Activated effector memory CD4-positive, alpha-beta T cell treated with anti-CD3 and anti-CD28 coated beads, Interleukin-2, amount 50 U/mL, for 16 hours (primary cell): ENCODE measurements at regions not wholly inside any gene's neighbourhood (a gene's known extent, or its start where the extent isn't known, plus 50 kb on each side); places are given as distances from the start of the nearest gene placed in this dataset.
"Not testable (repeated sequence)": the region's sequence is repeated elsewhere in the genome, so short reads cannot be mapped to it uniquely, and the experiment has no call there.

Source experiments
- DNase-seq: peaks from one replicate; pipeline ENCODE4 v3.0.0-alpha.2; 2020

GRCh38 chr15:70522323-70522966 is 240.9 kb downstream of the UACA start:
- DNase-seq: no peak

GRCh38 chr15:70521576-70522322 is 241.6 kb downstream of the UACA start:
- DNase-seq: no peak

GRCh38 chr15:70519616-70520015 is 243.7 kb downstream of the UACA start:
- DNase-seq: no peak

- no peak for DNase-seq
These were observed 244.4 kb downstream of the UACA start for GRCh38 chr15:70519004-70519365.

- peak; percentile 50 for DNase-seq
These were observed 245.0 kb downstream of the UACA start for GRCh38 chr15:70518201-70519003.

- DNase-seq: no peak
These were observed 246.2 kb downstream of the UACA start for GRCh38 chr15:70517194-70517590.

- no peak for DNase-seq
These were observed 246.8 kb downstream of the UACA start for GRCh38 chr15:70516408-70517193.

GRCh38 chr15:70514251-70514650 is 249.1 kb downstream of the UACA start:
- no peak for DNase-seq

- no peak for DNase-seq
These were observed 249.5 kb downstream of the UACA start for GRCh38 chr15:70513819-70514218.

GRCh38 chr15:70512772-70513362 is 250.5 kb downstream of the UACA start:
- peak; percentile 84 for DNase-seq

- not testable (repeated sequence) for DNase-seq
These were observed 251.3 kb downstream of the UACA start for GRCh38 chr15:70511972-70512587.

GRCh38 chr15:70510433-70510832 is 252.9 kb downstream of the UACA start:
- no peak for DNase-seq

- DNase-seq: no peak
These were observed 253.6 kb downstream of the UACA start for GRCh38 chr15:70509731-70510143.

GRCh38 chr15:70509282-70509662 is 254.1 kb downstream of the UACA start:
- no peak for DNase-seq

GRCh38 chr15:70508561-70509281 is 254.6 kb downstream of the UACA start:
- peak; percentile 71 for DNase-seq

GRCh38 chr15:70507772-70508371 is 255.5 kb downstream of the UACA start:
- DNase-seq: no peak

GRCh38 chr15:70505936-70506912 is 257.1 kb downstream of the UACA start:
- no peak for DNase-seq

- DNase-seq: no peak
These were observed 257.9 kb downstream of the UACA start for GRCh38 chr15:70505411-70505919.

- no peak for DNase-seq
These were observed 258.4 kb downstream of the UACA start for GRCh38 chr15:70504988-70505387.
